MCF 10A (cell line): ENCODE measurements at regions not wholly inside any gene's neighbourhood (a gene's known extent, or its start where the extent isn't known, plus 50 kb on each side); places are given as distances from the start of the nearest gene placed in this dataset.

Experiments
- BruUV-seq: library from RNA; stranded (reverse); fragments of 400-500 nt; replicated peaks from 2 replicates; lab custom pipeline; 2021; lab: Mats Ljungman, UMichigan
- CTCF ChIA-PET: fragments of 300-600 bp; sonication (Branson Sonifier 250); formaldehyde crosslinking; extraction: SDS; loops from one replicate; lab custom pipeline; 2021; ENCODE audit warnings: antibody characterized with exemption, inconsistent platforms; lab: Yijun Ruan, JAX
- POLR2A ChIA-PET: fragments of 300-600, 350-650 bp; sonication (Branson Sonifier 250); formaldehyde crosslinking; extraction: SDS; loops from one replicate; lab custom pipeline; 2020; ENCODE audit warnings: antibody characterized with exemption, inconsistent platforms; lab: Yijun Ruan, JAX
- DNase-seq: peaks from one replicate; pipeline ENCODE4 v3.0.0-alpha.2; 2018; ENCODE audit not compliant: unreplicated experiment
- H3K27ac Mint-ChIP-seq: one replicate; pipeline ENCODE4 v1.8.0; 2022; ENCODE audit warnings: mild to moderate bottlenecking, low read depth, mixed read lengths; ENCODE audit not compliant: unreplicated experiment
- H3K27me3 Mint-ChIP-seq: one replicate; pipeline ENCODE4 v1.8.0; 2022; ENCODE audit warnings: mixed read lengths; ENCODE audit not compliant: insufficient read depth, unreplicated experiment
- H3K36me3 Mint-ChIP-seq: one replicate; pipeline ENCODE4 v1.8.0; 2022; ENCODE audit warnings: mild to moderate bottlenecking, moderate library complexity, mixed read lengths; ENCODE audit not compliant: insufficient read depth, unreplicated experiment
- H3K4me1 Mint-ChIP-seq: one replicate; pipeline ENCODE4 v1.8.0; 2022; ENCODE audit warnings: mixed read lengths; ENCODE audit not compliant: insufficient read depth, unreplicated experiment
- H3K4me3 Mint-ChIP-seq: one replicate; pipeline ENCODE4 v1.8.0; 2022; ENCODE audit warnings: mild to moderate bottlenecking, moderate library complexity, mixed read lengths; ENCODE audit not compliant: unreplicated experiment
- H3K9me3 Mint-ChIP-seq: one replicate; pipeline ENCODE4 v1.8.0; 2022; ENCODE audit warnings: mixed read lengths; ENCODE audit not compliant: unreplicated experiment
- CTCF ChIP-seq: fragments of 200-600 bp; IDR thresholded peaks from one replicate; pipeline ENCODE4 v1.8.0; 2022; ENCODE audit warnings: antibody characterized with exemption, mild to moderate bottlenecking; ENCODE audit not compliant: unreplicated experiment
- intact Hi-C: fragments of 100-400 bp; cut with micrococcal nuclease; formaldehyde crosslinking; loops from 2 replicates; pipeline ENCODE4 v1.14.1; 2022

GRCh38 chr5:62256161-62257019 lies 49.6 kb upstream of the KIF2A start:
- Mint-ChIP-seq H3K4me1 (no peaks in the 10 kb centered on the region), H3K27me3 (no peaks in the 10 kb centered on the region), H3K27ac (no peak overlapping the region), H3K4me3 (no peak overlapping the region), H3K36me3 (peaks cover 6% of the 10 kb centered on the region), H3K9me3 (no peaks in the 10 kb centered on the region)
- DNase-seq, result no peak
- CTCF ChIA-PET, result no interaction called here
- no peak for TF ChIP-seq CTCF
- POLR2A ChIA-PET, result no interaction called here
- intact Hi-C loops, result no loop called here
- no TSS peak for BruUV-seq
